DOHH2 (cell line): ENCODE measurements at regions not wholly inside any gene's neighbourhood (a gene's known extent, or its start where the extent isn't known, plus 50 kb on each side); places are given as distances from the start of the nearest gene placed in this dataset.

Experiments used
- H3F3A ChIP-seq: fragments of 200-600 bp; sonication (generic), shearing (Covaris generic); 2 replicates; pipeline ENCODE4 v1.6.0; 2016; ENCODE audit warnings: antibody characterized with exemption, mild to moderate bottlenecking; ENCODE audit not compliant: control insufficient read depth, insufficient read depth
- H3K27ac ChIP-seq: fragments of 200-600 bp; sonication (generic); 2 replicates; pipeline ENCODE4 v1.5.1; 2014; ENCODE audit warnings: low read depth, mild to moderate bottlenecking, low read length, moderate library complexity
- H3K27me3 ChIP-seq: fragments of 200-600 bp; sonication (generic); 2 replicates; pipeline ENCODE4 v1.6.1; 2014; ENCODE audit warnings: mild to moderate bottlenecking, low read length, mixed read lengths; ENCODE audit not compliant: control insufficient read depth
- H3K36me3 ChIP-seq: fragments of 200-600 bp; sonication (generic); 2 replicates; pipeline ENCODE4 v1.6.1; 2014; ENCODE audit warnings: mild to moderate bottlenecking, low read length, moderate library complexity, mixed read lengths; ENCODE audit not compliant: control insufficient read depth
- H3K4me1 ChIP-seq: fragments of 200-600 bp; sonication (generic); 2 replicates; pipeline ENCODE4 v1.6.1; 2014; ENCODE audit warnings: mild to moderate bottlenecking, low read length, mixed read lengths; ENCODE audit not compliant: control insufficient read depth
- H3K4me2 ChIP-seq: fragments of 200-600 bp; sonication (generic); 2 replicates; pipeline ENCODE4 v1.6.0; 2014; ENCODE audit warnings: mild to moderate bottlenecking, low read length, moderate library complexity
- H3K4me3 ChIP-seq: fragments of 200-600 bp; sonication (generic); 2 replicates; pipeline ENCODE4 v1.5.1; 2014; ENCODE audit warnings: mild to moderate bottlenecking, low read length, mixed read lengths
- H3K79me2 ChIP-seq: fragments of 200-600 bp; sonication (generic); 2 replicates; pipeline ENCODE4 v1.6.1; 2014; ENCODE audit warnings: mild to moderate bottlenecking, low read length, mixed read lengths; ENCODE audit not compliant: control insufficient read depth
- H3K9me2 ChIP-seq: fragments of 200-600 bp; sonication (generic); replicated peaks from 2 replicates; pipeline ENCODE4 v1.6.1; 2014; ENCODE audit warnings: mild to moderate bottlenecking, low read length, mixed read lengths; ENCODE audit not compliant: control insufficient read depth
- H3K9me3 ChIP-seq: fragments of 200-600 bp; sonication (generic); 2 replicates; pipeline ENCODE4 v1.6.1; 2014; ENCODE audit warnings: antibody characterized with exemption, low read length, mixed read lengths; ENCODE audit not compliant: control insufficient read depth, insufficient read depth
- H4K20me1 ChIP-seq: fragments of 200-600 bp; sonication (generic); 2 replicates; pipeline ENCODE4 v1.6.0; 2014; ENCODE audit warnings: low read depth, mild to moderate bottlenecking, antibody characterized with exemption, low read length, moderate library complexity; ENCODE audit not compliant: control insufficient read depth, insufficient read depth
- EZH2phosphoT487 ChIP-seq: fragments of 200-600 bp; sonication (generic); IDR thresholded peaks from 2 replicates; pipeline ENCODE4 v1.6.1; 2017; ENCODE audit warnings: borderline replicate concordance, mild to moderate bottlenecking, antibody characterized with exemption, low read length, moderate library complexity, mixed read lengths
- TF ChIP-seq, protein P1 (sequence below): fragments of 200-600 bp; sonication (generic); IDR thresholded peaks from one replicate; pipeline ENCODE4 v1.5.1; 2014; ENCODE audit warnings: antibody characterized with exemption, mild to moderate bottlenecking, low read depth, low read length; ENCODE audit not compliant: poor library complexity, severe bottlenecking

DNA sequence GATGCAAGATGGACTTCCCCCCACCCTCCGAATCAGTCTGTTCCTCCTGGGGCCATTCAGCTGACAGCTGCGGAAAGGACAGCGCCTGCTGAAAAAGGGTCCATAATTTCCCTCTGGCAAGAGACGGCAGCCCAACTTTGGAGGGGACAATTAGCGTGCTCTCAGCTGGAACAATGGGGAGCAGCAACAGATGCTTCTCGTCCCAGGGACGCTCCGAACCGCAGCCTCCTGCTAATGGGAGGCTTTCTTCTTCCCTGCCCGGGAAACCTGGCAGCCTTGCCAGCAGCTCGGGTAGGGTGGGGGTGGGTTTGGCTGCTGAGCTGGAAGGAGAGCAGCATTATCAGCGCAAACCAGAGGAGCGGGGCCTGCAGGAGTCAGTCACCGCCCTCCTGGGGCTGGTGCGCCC lies 500.0 kb upstream of the SALL1 start:
- Histone ChIP-seq H3F3A (no peaks in the 10 kb centered on the region), H3K9me2 (no peaks in the 10 kb centered on the region), H3K36me3 (no peaks in the 10 kb centered on the region), H3K9me3 (no peaks in the 10 kb centered on the region; the same call in 1 of the 2 replicates), H3K79me2 (no peaks in the 10 kb centered on the region), H4K20me1 (no peaks in the 10 kb centered on the region), H3K4me3 (no peak overlapping the region), H3K27me3 (no peaks in the 10 kb centered on the region), H3K4me2 (no peak overlapping the region), H3K27ac (no peak overlapping the region), H3K4me1 (no peaks in the 10 kb centered on the region)
- TF ChIP-seq EZH2phosphoT487: no peak
- TF ChIP-seq, protein P1, sequence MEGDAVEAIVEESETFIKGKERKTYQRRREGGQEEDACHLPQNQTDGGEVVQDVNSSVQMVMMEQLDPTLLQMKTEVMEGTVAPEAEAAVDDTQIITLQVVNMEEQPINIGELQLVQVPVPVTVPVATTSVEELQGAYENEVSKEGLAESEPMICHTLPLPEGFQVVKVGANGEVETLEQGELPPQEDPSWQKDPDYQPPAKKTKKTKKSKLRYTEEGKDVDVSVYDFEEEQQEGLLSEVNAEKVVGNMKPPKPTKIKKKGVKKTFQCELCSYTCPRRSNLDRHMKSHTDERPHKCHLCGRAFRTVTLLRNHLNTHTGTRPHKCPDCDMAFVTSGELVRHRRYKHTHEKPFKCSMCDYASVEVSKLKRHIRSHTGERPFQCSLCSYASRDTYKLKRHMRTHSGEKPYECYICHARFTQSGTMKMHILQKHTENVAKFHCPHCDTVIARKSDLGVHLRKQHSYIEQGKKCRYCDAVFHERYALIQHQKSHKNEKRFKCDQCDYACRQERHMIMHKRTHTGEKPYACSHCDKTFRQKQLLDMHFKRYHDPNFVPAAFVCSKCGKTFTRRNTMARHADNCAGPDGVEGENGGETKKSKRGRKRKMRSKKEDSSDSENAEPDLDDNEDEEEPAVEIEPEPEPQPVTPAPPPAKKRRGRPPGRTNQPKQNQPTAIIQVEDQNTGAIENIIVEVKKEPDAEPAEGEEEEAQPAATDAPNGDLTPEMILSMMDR: no peak

DNA sequence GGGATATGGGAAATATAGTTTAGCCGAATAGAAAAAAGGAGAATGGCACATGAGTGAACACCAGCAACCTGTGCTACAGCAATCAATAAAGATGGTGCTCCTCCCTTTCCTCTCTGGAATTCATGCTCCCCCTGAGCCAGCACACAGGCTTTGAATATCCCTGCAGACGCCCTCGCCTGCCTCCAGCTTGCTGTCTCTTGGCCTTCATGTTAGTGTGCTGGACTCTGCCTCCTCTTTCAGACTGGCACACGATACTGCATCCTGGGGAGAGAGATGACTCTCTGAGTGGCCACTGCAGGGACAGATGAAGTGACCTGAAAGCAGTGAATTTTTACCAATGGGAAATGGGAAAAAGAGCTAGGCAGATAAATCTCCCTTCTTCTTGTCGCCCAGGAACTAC lies 498.6 kb upstream of the SALL1 start:
- Histone ChIP-seq H3K4me3 (no peak overlapping the region), H4K20me1 (no peaks in the 10 kb centered on the region), H3K36me3 (no peaks in the 10 kb centered on the region), H3K9me3 (no peaks in the 10 kb centered on the region; the same call in 1 of the 2 replicates), H3K27ac (no peak overlapping the region), H3F3A (no peaks in the 10 kb centered on the region), H3K4me1 (no peaks in the 10 kb centered on the region), H3K4me2 (no peak overlapping the region), H3K9me2 (no peaks in the 10 kb centered on the region), H3K79me2 (no peaks in the 10 kb centered on the region), H3K27me3 (no peaks in the 10 kb centered on the region)
- no peak for TF ChIP-seq EZH2phosphoT487
- TF ChIP-seq, protein P1: no peak

DNA sequence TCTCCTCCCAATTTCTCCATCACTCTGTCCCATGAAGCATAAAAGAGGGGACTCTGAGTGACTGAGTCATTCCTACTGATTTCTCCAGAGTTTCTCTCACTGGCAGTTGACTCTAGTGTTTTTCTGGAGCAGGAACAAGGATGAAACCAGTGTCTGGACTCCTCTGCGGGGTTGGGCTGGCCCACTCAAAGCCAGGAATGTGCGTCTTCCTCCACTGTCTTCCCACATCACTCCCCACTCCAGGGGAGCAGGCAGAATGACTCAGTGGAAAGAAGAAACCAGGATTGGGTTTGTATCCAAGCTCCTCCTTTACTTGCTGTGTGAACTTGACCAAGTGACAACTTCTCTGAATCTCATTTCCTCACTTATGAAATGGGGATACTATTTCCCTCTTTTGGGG lies 497.5 kb upstream of the SALL1 start:
- TF ChIP-seq, protein P1: no peak
- no peak for TF ChIP-seq EZH2phosphoT487
- Histone ChIP-seq H4K20me1 (no peaks in the 10 kb centered on the region), H3K4me2 (no peak overlapping the region), H3K36me3 (no peaks in the 10 kb centered on the region), H3K27ac (no peak overlapping the region), H3K9me2 (no peaks in the 10 kb centered on the region), H3K9me3 (no peaks in the 10 kb centered on the region; the same call in 1 of the 2 replicates), H3F3A (no peaks in the 10 kb centered on the region), H3K79me2 (no peaks in the 10 kb centered on the region), H3K4me1 (no peaks in the 10 kb centered on the region), H3K4me3 (no peak overlapping the region), H3K27me3 (no peaks in the 10 kb centered on the region)

DNA sequence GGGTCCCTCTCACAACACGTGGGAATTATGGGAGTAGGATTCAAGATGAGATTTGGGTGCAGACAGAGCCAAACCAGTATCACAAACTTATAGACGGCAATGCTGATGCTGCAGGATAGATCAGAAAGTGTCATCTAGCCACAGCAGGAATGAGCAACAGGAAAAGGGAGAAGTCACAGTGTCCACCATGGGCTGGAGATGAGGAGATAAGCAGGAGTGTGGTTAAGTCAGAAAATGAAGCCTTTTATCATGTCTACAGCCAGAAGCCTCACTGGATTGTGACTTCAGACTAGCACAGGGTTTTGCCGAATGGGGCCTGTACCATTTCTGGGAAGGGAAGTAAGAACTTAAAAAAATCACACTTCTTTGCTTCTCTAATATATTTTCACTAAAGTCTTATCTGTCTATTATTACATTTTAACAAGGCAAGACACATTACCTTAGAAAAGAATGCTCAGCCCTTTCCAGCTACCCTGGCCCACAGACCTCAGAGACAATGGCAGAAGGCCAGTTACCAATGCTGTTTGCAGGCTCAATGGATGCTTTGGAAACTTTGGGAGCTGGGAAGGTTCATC lies 490.2 kb upstream of the SALL1 start:
- Histone ChIP-seq H3K79me2 (no peaks in the 10 kb centered on the region), H3K4me1 (no peaks in the 10 kb centered on the region), H3K4me2 (no peak overlapping the region), H3K27me3 (no peaks in the 10 kb centered on the region), H3F3A (no peaks in the 10 kb centered on the region), H3K27ac (no peak overlapping the region), H3K36me3 (no peaks in the 10 kb centered on the region), H3K4me3 (no peak overlapping the region), H3K9me2 (no peaks in the 10 kb centered on the region), H3K9me3 (no peaks in the 10 kb centered on the region), H4K20me1 (no peaks in the 10 kb centered on the region)
- TF ChIP-seq, protein P1: no peak
- no peak for TF ChIP-seq EZH2phosphoT487
